Left renal cortex interstitium (tissue), 4 donors: ENCODE measurements at regions not wholly inside any gene's neighbourhood (a gene's known extent, or its start where the extent isn't known, plus 50 kb on each side); places are given as distances from the start of the nearest gene placed in this dataset.

ENCODE experiments used
- DNase-seq, 4 donors: peaks; one replicate each; pipeline ENCODE4 v3.0.0-alpha.2; 2013; ENCODE audit warnings: low read depth in 4 of 4, low spot score in 2 of 4, missing footprints in 1 of 4

DNA sequence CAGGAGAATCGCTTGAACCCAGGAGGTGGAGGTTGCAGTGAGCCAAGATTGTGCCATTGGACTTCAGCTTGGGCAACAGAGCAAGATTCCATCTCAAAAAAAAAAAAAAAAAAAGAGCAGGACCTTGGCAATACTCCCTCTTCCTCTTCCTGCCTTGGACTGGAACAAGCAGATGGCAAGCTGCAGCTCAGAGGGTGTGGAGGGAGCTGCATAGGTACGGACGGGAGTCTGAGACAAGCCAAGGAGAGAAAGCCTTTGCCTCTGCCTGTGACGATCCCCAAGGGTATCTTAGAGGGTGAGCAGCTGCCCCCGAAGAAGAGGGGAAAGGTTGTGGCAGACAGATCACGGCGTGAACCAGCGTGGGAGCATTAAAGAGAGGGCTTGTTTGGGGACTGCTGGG is 109.2 kb downstream of the AIPL1 start:
- no peak for DNase-seq

- DNase-seq: no peak
Observed at GRCh38 chr17:6325051-6325450, 109.9 kb downstream of the AIPL1 start.

DNA sequence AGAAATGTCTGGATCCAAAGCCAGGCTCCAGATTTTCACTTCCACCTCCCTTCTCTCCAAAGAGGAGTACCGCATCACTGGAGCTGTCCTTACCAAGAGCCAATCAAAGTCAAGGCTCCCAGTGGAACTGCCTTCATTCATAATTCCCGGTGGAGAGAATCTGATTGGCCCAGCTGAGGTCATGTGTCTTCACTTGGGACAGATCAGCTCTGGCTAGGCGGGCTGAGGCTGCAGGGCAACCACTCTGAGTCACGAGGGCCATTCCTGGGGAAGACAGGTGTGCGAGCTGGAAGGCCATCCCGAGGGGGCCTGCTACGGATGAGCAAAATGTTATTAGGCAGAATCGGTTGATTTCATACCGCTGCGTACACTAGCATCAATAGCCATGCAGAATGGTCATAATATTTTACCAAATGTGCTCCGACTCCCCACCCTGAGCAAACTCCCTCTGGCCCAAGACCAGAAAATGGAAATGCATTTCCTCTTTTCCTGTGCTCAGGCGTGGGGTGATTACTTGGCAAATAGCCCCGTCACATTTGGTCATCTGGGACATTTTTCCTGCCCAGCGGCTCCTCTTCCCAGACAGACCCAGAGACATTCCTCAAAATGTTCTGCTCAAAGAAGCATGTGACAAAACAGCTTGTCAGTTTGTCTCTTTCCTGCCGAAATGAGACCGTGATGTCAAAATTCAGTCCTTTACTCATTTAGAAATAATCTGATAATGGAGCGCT is 111.1 kb downstream of the AIPL1 start:
- no peak for DNase-seq

DNA sequence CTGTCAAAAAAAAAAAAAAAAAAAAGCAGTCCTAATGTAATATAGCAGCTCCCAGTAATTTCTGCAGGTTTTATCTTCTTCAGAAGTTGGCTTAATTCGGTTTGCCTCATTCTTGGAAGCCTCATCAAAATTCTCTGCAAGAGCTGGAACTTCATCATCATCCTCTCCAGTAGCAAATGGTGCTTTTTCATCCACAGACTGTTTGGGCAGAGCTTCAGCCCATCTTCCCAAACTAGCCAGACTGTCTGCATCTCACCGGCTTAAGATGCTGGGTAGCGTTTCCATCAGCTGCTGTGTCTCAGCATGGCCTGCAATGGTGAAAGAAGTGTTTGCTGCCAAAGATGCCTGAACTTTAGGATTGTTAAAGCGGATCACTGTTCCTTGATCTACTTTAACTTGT is 112.6 kb downstream of the AIPL1 start:
- no peak for DNase-seq

DNA sequence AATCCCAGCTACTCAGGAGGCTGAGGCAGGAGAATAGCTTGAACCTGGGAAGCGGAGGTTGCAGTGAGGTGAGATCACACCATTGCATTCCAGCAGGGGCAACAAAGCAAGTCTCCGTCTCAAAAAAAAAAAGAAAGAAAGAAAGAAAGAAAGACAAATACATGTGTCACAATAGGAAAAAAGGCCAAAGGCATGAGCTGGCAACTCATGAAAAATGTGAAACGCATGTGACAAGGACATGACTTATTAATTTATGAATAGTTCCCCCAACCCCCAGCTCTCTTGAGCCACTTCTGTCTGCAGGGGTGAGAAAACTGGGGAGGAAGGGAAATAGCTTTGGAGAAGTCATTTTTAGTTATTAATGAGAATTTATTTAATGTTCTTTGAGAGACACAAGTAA is 120.6 kb downstream of the AIPL1 start:
- no peak for DNase-seq

- no peak for DNase-seq
Observed at GRCh38 chr17:6313835-6314234, 121.1 kb downstream of the AIPL1 start.

DNA sequence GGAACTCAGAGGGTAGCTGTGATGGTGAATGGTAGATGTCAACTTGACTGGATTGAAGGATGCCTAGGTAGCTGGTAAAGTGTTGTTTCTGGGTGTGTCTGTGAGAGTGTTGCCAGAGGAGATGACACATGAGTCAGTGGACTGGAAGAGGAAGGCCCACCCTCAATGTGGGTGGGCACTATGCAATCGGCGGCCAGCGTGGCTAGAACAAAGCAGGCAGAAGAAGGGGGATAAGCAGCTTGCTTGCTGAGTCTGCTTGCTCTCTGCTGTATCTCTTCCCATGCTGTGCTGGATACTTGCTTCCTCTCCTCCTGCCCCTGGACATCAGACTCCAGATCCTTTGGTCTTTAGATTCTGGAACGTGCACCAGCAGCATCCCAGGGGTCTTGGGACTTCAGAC is 128.1 kb downstream of the AIPL1 start:
- no peak for DNase-seq

DNA sequence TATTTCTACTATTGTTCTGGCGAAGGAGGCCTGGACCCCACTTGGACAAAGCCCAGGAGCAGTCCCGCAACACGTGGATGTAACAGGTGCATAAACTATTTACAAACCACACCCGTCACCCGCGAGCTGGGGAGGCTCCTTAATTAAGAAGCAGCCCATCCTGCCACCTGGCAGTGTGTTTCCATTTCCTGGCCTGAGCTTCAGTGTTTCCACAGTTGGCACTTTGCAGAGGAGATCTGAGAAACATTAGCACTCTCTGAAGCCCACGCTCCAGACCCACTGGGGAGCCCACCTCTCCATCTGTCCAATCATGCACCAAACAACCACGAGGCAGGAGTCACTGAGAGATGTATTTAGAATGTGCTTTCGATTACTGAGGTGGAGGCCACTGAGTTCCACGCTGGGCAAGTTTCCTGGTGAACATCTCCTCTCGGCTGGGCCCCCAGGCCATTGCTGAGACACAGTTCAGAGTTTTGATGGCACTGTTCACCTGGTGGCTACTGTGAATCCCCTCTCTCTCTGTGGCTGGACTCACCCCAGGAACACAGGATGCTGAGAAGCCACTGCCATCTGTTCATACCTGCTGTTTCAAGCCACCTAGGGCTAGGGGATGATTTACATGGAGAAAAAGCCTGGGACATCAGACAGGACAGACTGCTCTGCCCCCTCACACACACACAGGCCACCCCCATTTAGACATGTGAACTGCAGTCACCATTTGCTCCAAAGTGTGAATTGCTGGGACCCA is 129.1 kb downstream of the AIPL1 start:
- DNase-seq: no peak

DNA sequence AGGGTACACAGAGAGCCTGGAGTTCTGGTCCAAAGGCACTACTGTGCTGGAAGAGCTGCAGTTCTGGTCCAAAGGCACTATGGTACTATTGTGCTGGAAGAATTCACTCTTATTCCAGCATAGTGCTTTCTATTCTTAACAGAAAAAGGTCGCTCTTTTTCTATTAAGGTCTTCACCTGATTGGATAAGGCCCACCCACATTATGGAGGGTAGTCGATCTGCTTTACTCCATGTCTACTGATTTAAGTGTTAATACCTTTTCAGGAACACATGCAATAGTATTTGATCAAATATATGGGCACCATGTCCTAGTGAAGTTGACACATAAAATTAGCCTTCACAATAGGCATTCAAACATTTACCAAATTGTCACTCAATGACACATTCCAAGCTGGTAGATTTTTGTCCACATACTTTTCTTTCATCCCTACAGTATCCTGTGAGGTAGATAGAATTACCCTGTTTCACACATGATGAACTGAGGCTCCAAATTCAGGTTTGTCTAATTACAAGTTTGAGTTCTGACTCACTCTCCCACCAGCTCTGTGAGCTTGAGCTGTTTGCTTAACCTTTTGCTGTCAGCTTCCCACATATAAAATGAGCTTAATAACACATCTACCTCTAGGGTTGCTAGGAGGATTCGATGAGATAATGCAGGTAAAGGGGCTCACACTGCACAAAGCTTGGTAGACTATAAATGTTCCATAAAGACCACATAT is 129.9 kb downstream of the AIPL1 start:
- DNase-seq: no peak

DNA sequence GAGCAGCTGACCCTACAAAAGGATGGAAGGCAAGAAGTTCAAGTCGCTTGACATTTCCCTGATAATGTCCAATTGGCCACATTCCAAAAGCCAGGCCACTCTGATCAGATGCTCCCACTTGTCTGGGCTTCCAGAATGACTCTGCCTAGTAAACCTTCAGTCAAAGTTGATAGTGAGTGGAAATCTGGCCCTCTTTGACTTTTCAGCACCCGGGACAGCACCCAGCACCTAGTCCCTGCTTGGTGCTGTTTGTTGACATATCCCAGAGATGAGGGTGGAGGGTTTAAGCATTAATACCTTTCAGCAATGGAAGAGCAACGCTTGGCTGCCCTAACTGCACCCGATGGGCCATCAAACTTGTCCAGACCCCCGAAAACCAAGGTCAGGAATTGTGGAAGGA is 131.3 kb downstream of the AIPL1 start:
- peak in 2 of 4 donors; percentile 52 to 61 for DNase-seq

GRCh38 chr17:6299275-6299674 is 135.6 kb downstream of the AIPL1 start:
- no peak for DNase-seq

- DNase-seq: no peak
Observed at GRCh38 chr17:6297960-6298359, 137.0 kb downstream of the AIPL1 start.

- DNase-seq: no peak
Observed at GRCh38 chr17:6297119-6297518, 137.8 kb downstream of the AIPL1 start.

DNA sequence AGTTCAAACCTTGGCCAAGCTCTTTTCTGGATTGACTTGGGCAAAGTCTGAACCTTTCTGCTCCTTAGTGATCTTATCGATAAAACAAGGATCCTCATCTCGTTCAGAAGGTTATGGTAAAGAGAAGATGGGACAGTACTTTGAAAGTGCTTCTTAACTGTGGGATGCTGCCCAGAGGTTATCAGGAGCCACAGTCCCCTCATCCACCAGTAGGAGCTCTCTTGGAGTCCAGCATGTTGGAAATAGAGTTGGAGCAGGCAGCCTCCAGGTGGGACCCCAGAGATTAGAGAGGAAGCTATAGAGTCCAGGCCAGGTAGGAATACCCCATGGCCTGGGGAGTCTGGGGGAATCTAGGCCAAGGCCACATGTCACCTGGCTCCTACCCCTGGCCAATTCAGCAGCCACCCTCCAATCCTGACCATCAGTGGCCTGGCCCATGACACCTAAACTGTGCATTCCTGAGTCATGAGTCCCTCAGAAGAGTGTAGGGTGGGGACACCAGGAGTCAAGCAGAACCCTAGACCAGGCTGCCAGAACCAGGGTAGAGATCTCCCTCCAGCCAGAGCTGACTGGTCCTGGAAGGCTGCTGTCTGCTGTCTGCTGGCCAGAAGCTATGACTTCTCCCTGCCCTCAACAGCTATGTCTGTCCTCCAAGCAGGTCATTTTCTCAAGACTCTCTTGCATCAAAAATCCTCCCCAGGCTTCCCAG is 144.3 kb downstream of the AIPL1 start:
- DNase-seq: no peak

- DNase-seq: no peak
Observed at GRCh38 chr17:6286233-6286632, 148.7 kb downstream of the AIPL1 start.

DNA sequence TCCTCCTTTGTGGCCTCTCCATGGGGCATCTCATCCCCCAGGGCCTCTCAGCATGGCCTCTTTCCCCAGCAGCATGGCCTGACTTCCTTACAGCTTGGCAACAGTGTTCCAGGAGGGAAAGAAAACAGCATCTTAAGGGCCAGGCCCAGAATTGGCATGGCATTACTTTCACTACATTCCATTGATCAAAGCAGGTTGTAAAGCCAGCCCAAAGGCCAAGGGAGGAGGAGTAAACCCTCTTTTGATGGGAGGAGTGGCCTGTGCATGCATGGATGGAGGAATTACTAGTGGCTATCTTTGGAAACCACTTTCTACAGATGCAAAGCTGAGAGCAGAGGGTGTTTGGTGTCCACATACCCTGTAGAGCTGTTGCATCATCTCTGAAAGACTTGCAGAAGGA is 149.4 kb downstream of the AIPL1 start:
- no peak for DNase-seq

DNA sequence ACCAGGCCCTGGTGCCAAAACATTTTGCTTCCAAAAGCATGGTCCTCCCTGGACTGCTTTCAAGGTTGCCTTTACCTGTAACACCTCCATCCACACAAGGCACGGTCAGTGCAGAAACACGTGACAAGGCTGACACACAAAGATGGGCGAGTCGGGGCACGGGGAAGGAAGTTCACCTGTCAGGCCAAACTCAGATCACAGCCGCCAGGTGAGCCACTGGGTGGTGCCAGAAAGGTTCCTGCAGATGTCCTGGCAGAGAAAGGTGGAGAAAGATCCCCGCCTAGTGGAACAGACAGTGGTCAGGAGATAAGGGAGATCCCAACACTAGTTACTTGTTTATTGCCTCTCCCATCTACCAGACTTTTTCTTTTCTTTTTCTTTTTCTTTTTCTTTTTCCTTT is 155.3 kb downstream of the AIPL1 start:
- no peak for DNase-seq

- no peak for DNase-seq
Observed at GRCh38 chr17:6278376-6278775, 156.5 kb downstream of the AIPL1 start.

- DNase-seq: no peak
Observed at GRCh38 chr17:6276711-6277110, 158.2 kb downstream of the AIPL1 start.

GRCh38 chr17:6274310-6274709 is 160.6 kb downstream of the AIPL1 start:
- no peak for DNase-seq

DNA sequence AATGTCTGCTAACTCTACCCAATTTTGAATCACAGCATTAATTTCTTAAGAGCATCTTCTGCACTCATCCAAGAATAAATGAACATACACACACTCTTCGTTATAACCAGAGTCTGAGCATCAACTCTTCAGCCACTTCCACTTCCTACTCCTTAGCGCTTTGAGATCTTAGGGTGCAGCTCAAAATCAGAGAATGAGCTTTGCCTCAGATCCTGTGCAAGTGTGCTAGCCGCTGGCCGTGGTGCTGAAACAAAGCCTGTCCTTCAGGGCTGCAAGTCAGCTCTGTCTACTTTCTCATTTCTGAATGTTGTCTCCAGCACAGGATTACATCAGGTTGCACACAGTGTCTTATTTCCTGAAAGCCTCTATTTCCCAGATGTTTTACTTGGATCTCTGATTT is 165.4 kb downstream of the AIPL1 start:
- DNase-seq: peak in 2 of 4 donors; percentile 38 to 71
